NCI-H1092 treated with DMSO at 0.1 percent for 48 hours (cell line): ENCODE measurements at regions not wholly inside any gene's neighbourhood (a gene's known extent, or its start where the extent isn't known, plus 50 kb on each side); places are given as distances from the start of the nearest gene placed in this dataset.

ENCODE experiments used
- DNase-seq: peaks from one replicate; lab custom pipeline; 2025; lab: John Stamatoyannopoulos, UW

GRCh38 chr3:81045976-81046375 is 715.5 kb downstream of the GBE1 start:
- DNase-seq: no peak

GRCh38 chr3:81045246-81045645 is 716.2 kb downstream of the GBE1 start:
- no peak for DNase-seq

GRCh38 chr3:81043660-81044199 is 717.7 kb downstream of the GBE1 start:
- no peak for DNase-seq

- DNase-seq: no peak
Observed at GRCh38 chr3:81043009-81043408, 718.4 kb downstream of the GBE1 start.

GRCh38 chr3:81041331-81041730 is 720.1 kb downstream of the GBE1 start:
- no peak for DNase-seq

- no peak for DNase-seq
Observed at GRCh38 chr3:81040107-81040506, 721.3 kb downstream of the GBE1 start.

GRCh38 chr3:81033684-81034083 is 727.8 kb downstream of the GBE1 start:
- no peak for DNase-seq

GRCh38 chr3:81033185-81033584 is 728.3 kb downstream of the GBE1 start:
- no peak for DNase-seq

- no peak for DNase-seq
Observed at GRCh38 chr3:81029861-81030260, 731.6 kb downstream of the GBE1 start.

GRCh38 chr3:81027344-81027743 is 734.1 kb downstream of the GBE1 start:
- no peak for DNase-seq

- DNase-seq: no peak
Observed at GRCh38 chr3:81024560-81024959, 736.9 kb downstream of the GBE1 start.

- no peak for DNase-seq
Observed at GRCh38 chr3:81022339-81022738, 739.1 kb downstream of the GBE1 start.

GRCh38 chr3:81013360-81013759 is 748.1 kb downstream of the GBE1 start:
- DNase-seq: no peak

- DNase-seq: no peak
Observed at GRCh38 chr3:81005992-81006391, 755.5 kb downstream of the GBE1 start.

GRCh38 chr3:81003817-81004216 is 757.6 kb downstream of the GBE1 start:
- no peak for DNase-seq

GRCh38 chr3:81003008-81003645 is 758.3 kb downstream of the GBE1 start:
- no peak for DNase-seq

GRCh38 chr3:80999481-80999880 is 762.0 kb downstream of the GBE1 start:
- DNase-seq: no peak

GRCh38 chr3:80998022-80998421 is 763.4 kb downstream of the GBE1 start:
- no peak for DNase-seq

- DNase-seq: no peak
Observed at GRCh38 chr3:80997622-80998021, 763.8 kb downstream of the GBE1 start.

- DNase-seq: no peak
Observed at GRCh38 chr3:80994767-80995166, 766.7 kb downstream of the GBE1 start.

GRCh38 chr3:80994085-80994665 is 767.3 kb downstream of the GBE1 start:
- no peak for DNase-seq

GRCh38 chr3:80993241-80993945 is 768.1 kb downstream of the GBE1 start:
- no peak for DNase-seq

- DNase-seq: no peak
Observed at GRCh38 chr3:80983753-80984152, 777.7 kb downstream of the GBE1 start.
